GM20000 (cell line): ENCODE measurements at regions not wholly inside any gene's neighbourhood (a gene's known extent, or its start where the extent isn't known, plus 50 kb on each side); places are given as distances from the start of the nearest gene placed in this dataset.

Experiments used
- DNase-seq: peaks from one replicate; pipeline ENCODE4 v3.0.0; 2012; ENCODE audit warnings: low spot score
- TF ChIP-seq, protein P1 (sequence below): IDR thresholded peaks from 2 replicates; pipeline ENCODE4 v1.5.1; 2012; ENCODE audit warnings: mild to moderate bottlenecking, control low read depth; ENCODE audit errors: extremely low read depth, missing control alignments

DNA sequence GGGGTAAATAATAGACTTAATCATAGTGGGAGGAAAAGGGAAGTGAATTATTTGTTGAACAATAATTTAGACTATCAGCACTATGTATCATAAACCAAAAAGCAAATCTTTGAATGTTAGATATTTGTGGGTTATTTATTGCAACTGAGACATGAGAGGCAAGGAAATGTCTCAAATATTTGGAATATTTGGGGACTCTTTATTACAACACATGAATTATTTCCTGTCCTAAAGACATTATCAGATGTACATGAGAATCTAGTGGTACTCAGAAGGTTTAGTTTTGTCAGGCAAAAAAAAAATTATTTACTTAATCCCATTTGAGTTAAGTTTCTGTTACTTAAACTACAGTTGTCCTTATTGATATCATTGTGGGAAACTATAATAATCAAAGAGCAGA lies 91.1 kb downstream of the TLR4 start:
- TF ChIP-seq, protein P1, sequence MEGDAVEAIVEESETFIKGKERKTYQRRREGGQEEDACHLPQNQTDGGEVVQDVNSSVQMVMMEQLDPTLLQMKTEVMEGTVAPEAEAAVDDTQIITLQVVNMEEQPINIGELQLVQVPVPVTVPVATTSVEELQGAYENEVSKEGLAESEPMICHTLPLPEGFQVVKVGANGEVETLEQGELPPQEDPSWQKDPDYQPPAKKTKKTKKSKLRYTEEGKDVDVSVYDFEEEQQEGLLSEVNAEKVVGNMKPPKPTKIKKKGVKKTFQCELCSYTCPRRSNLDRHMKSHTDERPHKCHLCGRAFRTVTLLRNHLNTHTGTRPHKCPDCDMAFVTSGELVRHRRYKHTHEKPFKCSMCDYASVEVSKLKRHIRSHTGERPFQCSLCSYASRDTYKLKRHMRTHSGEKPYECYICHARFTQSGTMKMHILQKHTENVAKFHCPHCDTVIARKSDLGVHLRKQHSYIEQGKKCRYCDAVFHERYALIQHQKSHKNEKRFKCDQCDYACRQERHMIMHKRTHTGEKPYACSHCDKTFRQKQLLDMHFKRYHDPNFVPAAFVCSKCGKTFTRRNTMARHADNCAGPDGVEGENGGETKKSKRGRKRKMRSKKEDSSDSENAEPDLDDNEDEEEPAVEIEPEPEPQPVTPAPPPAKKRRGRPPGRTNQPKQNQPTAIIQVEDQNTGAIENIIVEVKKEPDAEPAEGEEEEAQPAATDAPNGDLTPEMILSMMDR: no peak
- no peak for DNase-seq

GRCh38 chr9:117796681-117797080 lies 92.5 kb downstream of the TLR4 start:
- TF ChIP-seq, protein P1: no peak
- DNase-seq: no peak

DNA sequence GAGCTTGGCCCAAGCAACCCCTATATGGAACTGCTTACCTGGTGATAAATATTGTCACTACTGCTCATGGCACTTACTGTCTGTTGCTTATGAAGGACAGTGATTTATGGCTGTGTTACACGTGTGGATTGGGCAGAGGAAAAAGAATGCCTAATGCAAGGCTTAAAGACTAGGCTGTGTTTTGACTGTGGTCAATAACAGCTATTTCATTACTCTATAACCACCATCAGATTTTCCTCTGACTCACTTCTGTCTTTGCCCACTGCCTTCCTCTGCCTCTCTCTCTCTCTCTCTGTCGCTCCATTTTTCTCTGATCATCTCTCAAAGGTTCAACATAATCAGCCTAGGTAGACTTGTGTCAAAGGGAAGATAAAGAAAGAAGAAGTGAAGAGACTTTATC lies 96.2 kb downstream of the TLR4 start:
- no peak for DNase-seq
- TF ChIP-seq, protein P1: no peak

- no peak for DNase-seq
- TF ChIP-seq, protein P1: no peak
Observed at GRCh38 chr9:117809751-117810150, 105.5 kb downstream of the TLR4 start.

DNA sequence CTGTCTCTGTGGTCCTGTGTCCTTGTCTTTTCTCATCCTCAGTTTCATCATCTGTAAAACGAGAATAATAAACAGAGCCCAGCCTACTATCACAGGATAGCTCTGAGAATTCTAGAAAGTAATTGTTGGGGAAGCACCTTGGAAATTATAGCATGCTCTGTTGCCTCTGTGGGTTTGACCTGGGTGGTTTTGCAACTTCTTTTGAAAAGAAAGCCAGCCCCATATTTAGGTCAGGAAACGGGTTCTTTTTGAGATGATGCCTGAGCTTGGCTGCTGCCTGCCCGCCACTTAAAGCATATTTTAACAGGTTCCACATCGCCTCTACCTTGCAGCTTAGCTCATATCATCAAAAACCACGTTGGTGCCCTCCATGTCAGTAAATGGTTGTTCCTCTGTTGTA lies 111.1 kb downstream of the TLR4 start:
- TF ChIP-seq, protein P1: no peak
- DNase-seq: no peak

- TF ChIP-seq, protein P1: no peak
- DNase-seq: no peak
Observed at GRCh38 chr9:117815948-117816347, 111.7 kb downstream of the TLR4 start.

DNA sequence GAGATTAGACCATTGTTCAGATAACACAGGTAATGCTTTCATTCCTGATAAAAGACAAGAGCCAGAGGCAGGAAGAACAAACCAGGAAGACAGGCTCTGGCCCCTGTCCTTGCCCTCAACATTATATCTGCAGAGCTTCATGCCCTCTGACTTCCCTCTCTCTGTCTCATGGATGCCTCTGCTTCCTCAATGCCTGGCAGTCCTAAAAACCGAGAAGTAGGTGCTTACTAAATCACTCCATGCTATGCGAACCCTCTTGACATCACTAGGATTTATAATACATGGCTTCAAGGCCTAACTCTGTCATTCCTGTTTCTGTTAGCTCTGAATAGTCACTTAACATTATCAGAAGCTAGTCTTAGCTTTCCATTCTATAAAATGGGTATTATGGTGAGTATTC lies 117.8 kb downstream of the TLR4 start:
- TF ChIP-seq, protein P1: no peak
- no peak for DNase-seq
